ENCODE measurements at regions not wholly inside any gene's neighbourhood (a gene's known extent, or its start where the extent isn't known, plus 50 kb on each side); places are given as distances from the start of the nearest gene placed in this dataset.

- no peaks in the 10 kb centered on the region for H3K79me1 ChIP-seq (ENCODE audit: insufficient read depth, low read depth, low read length, poor library complexity, severe bottlenecking)
- no peak overlapping the region for H4K5ac ChIP-seq (ENCODE audit: insufficient read length, low read depth, low read length)
- no peak for TF ChIP-seq CTCF (conservative IDR thresholded peaks at IDR 0.05)
- no peak overlapping the region for H2AFZ ChIP-seq (ENCODE audit: low read length)
- no CpG with 5 or more reads among the region's 1 CpG for WGBS (ENCODE audit: extremely low coverage, insufficient read length, low lambda C conversion rate)
- H3K27ac ChIP-seq (ENCODE audit: insufficient read length, low read depth, low read length): no peak overlapping the region
- H3K23ac ChIP-seq (ENCODE audit: insufficient read length, low read depth, low read length): no peak overlapping the region
- no peak overlapping the region for H2BK15ac ChIP-seq (ENCODE audit: low read depth, low read length)
- no peak overlapping the region for H3K4me2 ChIP-seq (ENCODE audit: insufficient read depth, insufficient read length, low read length)
- H4K91ac ChIP-seq (ENCODE audit: insufficient read length, low read depth, low read length): no peak overlapping the region
- Mint-ChIP-seq H3K27me3 (ENCODE audit: low read depth) (no peaks in the 10 kb centered on the region), H3K27ac (no peak overlapping the region), H3K4me1 (peaks cover 4 to 14% of the 10 kb centered on the region in 2 experiments; a peak in 3 of 4 replicates), H3K9me3 (no peaks in the 10 kb centered on the region), H3K4me3 (no peak overlapping the region), H3K36me3 (ENCODE audit: insufficient read depth in 1 of 3, low read depth in 3 of 3) (no peaks in the 10 kb centered on the region)
- H3K27me3 ChIP-seq (ENCODE audit: insufficient read depth, low read length): no peaks in the 10 kb centered on the region
- no peak overlapping the region for H2AK5ac ChIP-seq (ENCODE audit: insufficient read length, low read length)
- no peaks in the 10 kb centered on the region for H3K9me3 ChIP-seq (ENCODE audit: control insufficient read depth, low read depth, low read length)
- no peak overlapping the region for H2BK20ac ChIP-seq (ENCODE audit: low read depth, low read length, poor library complexity, severe bottlenecking)
- no peaks in the 10 kb centered on the region for H3K4me1 ChIP-seq (ENCODE audit: insufficient read depth, low read length)
- no peak overlapping the region for H2BK12ac ChIP-seq (ENCODE audit: insufficient read length, low read depth, low read length)
- no peak overlapping the region for H2BK120ac ChIP-seq (ENCODE audit: low read depth, low read length, poor library complexity, severe bottlenecking)
- no peak overlapping the region for H3K9ac ChIP-seq (ENCODE audit: extremely low read depth, insufficient read length, low read length)
- H3K79me2 ChIP-seq (ENCODE audit: insufficient read depth, low read length): no peaks in the 10 kb centered on the region
- no peak overlapping the region for H3K56ac ChIP-seq (ENCODE audit: insufficient read length, low read depth, low read length)
- no peak overlapping the region for H3K18ac ChIP-seq (ENCODE audit: insufficient read length, low read depth, low read length)
- no peaks in the 10 kb centered on the region for H3K23me2 ChIP-seq (ENCODE audit: insufficient read length, low read depth, low read length, poor library complexity, severe bottlenecking)
- no peak overlapping the region for H3K14ac ChIP-seq (ENCODE audit: insufficient read depth, low read length)
- DNase-seq: no peak
- no peaks in the 10 kb centered on the region for H4K20me1 ChIP-seq (ENCODE audit: control insufficient read depth, insufficient read depth, insufficient read length)
- no peak overlapping the region for H4K8ac ChIP-seq (replicated peaks; ENCODE audit: insufficient read length, low read depth, low read length)
- no peak overlapping the region for H3K4ac ChIP-seq (ENCODE audit: low read depth, low read length)
- H2BK5ac ChIP-seq (ENCODE audit: insufficient read length, low read length): no peak overlapping the region
- no peak overlapping the region for H3T11ph ChIP-seq (ENCODE audit: low read length)
These were observed 157.3 kb upstream of the TRPC6 start for GRCh38 chr11:101741061-101741460.

Measured in H9 (cell line).